ENCODE measurements at regions not wholly inside any gene's neighbourhood (a gene's known extent, or its start where the extent isn't known, plus 50 kb on each side); places are given as distances from the start of the nearest gene placed in this dataset.

DNA sequence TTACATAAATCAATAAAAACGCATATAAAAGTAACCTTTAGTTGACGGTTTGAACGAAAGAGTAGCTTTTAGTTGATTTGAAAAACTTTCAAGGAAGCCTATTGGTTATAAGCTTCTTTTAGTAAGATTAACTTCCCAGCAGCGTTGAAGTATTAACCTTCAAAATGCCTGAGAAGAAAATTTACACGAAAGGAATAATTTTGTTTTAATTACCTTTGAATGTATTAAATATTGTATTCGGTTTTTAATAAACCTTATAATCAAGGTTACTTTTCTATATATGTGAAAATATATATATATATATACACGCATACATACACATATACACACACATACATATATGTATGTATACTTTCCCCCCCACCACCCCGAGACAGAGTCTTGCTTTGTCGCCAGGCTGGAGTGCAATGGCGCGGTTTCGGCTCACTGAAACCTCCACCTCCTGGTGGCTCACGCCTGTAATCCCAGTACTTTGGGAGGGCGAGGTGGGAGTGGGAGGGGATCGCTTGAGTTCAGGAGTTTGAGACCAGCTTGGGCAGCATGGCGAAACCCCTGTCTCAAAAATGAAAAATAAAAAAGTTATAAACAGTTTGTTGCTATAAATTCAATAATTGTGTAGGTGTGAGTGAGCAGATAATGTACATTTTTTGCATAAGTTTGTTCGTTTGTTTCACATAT is 57.6 kb upstream of the EZH2 start:
- BruUV-seq (replicated peaks), result no TSS peak
- POLR2A ChIA-PET (ENCODE audit: unreplicated experiment), result interaction anchor here (0.5 kb wide), 2 partner anchors 26 to 376 kb away, joined by 3 to 4 read pairs; no protein-coding TSS in a partner anchor
- peak; percentile 52 for DNase-seq
- Histone ChIP-seq H2BK20ac (ENCODE audit: low read depth, low read length) (no peak overlapping the region), H3K36me3 (ENCODE audit: control insufficient read depth, insufficient read depth, low read length) (no peaks in the 10 kb centered on the region), H4K20me1 (ENCODE audit: insufficient read depth, low read length) (no peaks in the 10 kb centered on the region), H4K8ac (ENCODE audit: low read depth in 2 of 2, low read length in 2 of 2) (no peak overlapping the region), H3K9me1 (ENCODE audit: insufficient read depth, low read length) (no peaks in the 10 kb centered on the region; the same call in 1 of the 2 replicates), H3K27ac (ENCODE audit: insufficient read depth, low read length) (no peak overlapping the region), H3K4me3 (ENCODE audit: insufficient read depth, low read depth, low read length) (peak overlapping the region; percentile 80; the same call in 1 of the 2 replicates), H3K27me3 (ENCODE audit: control insufficient read depth, insufficient read depth, low read length) (no peaks in the 10 kb centered on the region), H3K9ac (ENCODE audit: low read depth, low read length) (no peak overlapping the region), H4K5ac (ENCODE audit: low read depth, low read length) (no peak overlapping the region), H2BK15ac (ENCODE audit: low read depth, low read length) (no peak overlapping the region), H3K4me2 (ENCODE audit: low read depth, low read length) (peak overlapping the region; percentile 83), H3K18ac (ENCODE audit: low read depth, low read length) (no peak overlapping the region), H2AK5ac (ENCODE audit: low read depth, low read length) (no peak overlapping the region), H3K14ac (replicated peaks; ENCODE audit: low read depth, low read length) (no peak overlapping the region), H2BK120ac (ENCODE audit: low read depth, low read length) (no peak overlapping the region), H2BK5ac (ENCODE audit: low read depth, low read length, poor library complexity, severe bottlenecking) (no peak overlapping the region), H3K4me1 (ENCODE audit: control insufficient read depth, insufficient read depth, low read length) (no peaks in the 10 kb centered on the region), H3K56ac (ENCODE audit: extremely low read depth, insufficient read depth, low read length) (no peak overlapping the region), H3K4ac (ENCODE audit: low read depth, low read length) (no peak overlapping the region), H3K23ac (ENCODE audit: low read depth, low read length) (no peak overlapping the region), H2AFZ (replicated peaks; ENCODE audit: low read length, poor library complexity) (peak overlapping the region; percentile 66), H3K9me3 (ENCODE audit: control insufficient read depth, insufficient read depth, low read length) (no peaks in the 10 kb centered on the region), H4K91ac (ENCODE audit: insufficient read depth, low read depth, low read length) (no peak overlapping the region), H3K79me1 (ENCODE audit: low read depth in 1 of 2, low read length in 2 of 2) (no peaks in the 10 kb centered on the region), H2AK9ac (replicated peaks; ENCODE audit: low read depth, low read length, poor library complexity) (no peak overlapping the region)
- no peak for TF ChIP-seq CHD1 (IDR thresholded peaks at IDR 0.05; ENCODE audit: low read depth, low read length)
- peak; percentile 27 for TF ChIP-seq SMC3 (IDR thresholded peaks at IDR 0.05; ENCODE audit: low read depth, low read length)
- TF ChIP-seq RAD21 (IDR thresholded peaks at IDR 0.05; ENCODE audit: low read length), result peak; percentile 41
- TF ChIP-seq CTCF (conservative IDR thresholded peaks at IDR 0.05; ENCODE audit: low read depth, low read length), result peak; percentile 41
- no peak for TF ChIP-seq NFE2L2 (IDR thresholded peaks at IDR 0.05; ENCODE audit: low read depth, low read length)
- intact Hi-C loops (cut with micrococcal nuclease), result loop anchor here (1.0 to 5.0 kb wide), 3 partner anchors 57 to 241 kb away; partner anchors contain the start of gene EZH2
- CTCF ChIA-PET, result interaction anchor here (0.7 kb wide), 3 partner anchors 11 to 562 kb away, joined by 3 to 4 read pairs (median 3); no protein-coding TSS in a partner anchor
- dilution Hi-C loops (cut with HindIII; ENCODE audit: low sequenced_read_pairs, unreplicated experiment), result no loop called here
- peak; percentile 56 for ATAC-seq (ENCODE audit: low read depth)
- WGBS, 2 experiments (ENCODE audit: extremely low coverage in 2 of 2, insufficient read length in 1 of 2), result no CpG with 5 or more reads among the region's 17 CpGs
- in situ Hi-C loops (cut with MboI; ENCODE audit: low sequenced_read_pairs), result no loop called here

Measured in IMR-90 (cell line).